Lower leg skin (tissue), 3 donors: ENCODE measurements at regions not wholly inside any gene's neighbourhood (a gene's known extent, or its start where the extent isn't known, plus 50 kb on each side); places are given as distances from the start of the nearest gene placed in this dataset.

Experiments
- CTCF ChIP-seq, 3 donors: fragments of 450-650 bp; IDR thresholded peaks; one replicate each; pipeline ENCODE4 v1.5.1; 2016; ENCODE audit warnings: antibody characterized with exemption in 3 of 3, mild to moderate bottlenecking in 3 of 3, moderate library complexity in 2 of 3
- POLR2A ChIP-seq, 2 donors: fragments of 450-650 bp; IDR thresholded peaks; one replicate each; pipeline ENCODE4 v1.6.1; 2016 to 2017; ENCODE audit warnings: antibody characterized with exemption in 2 of 2, mild to moderate bottlenecking in 1 of 2, moderate library complexity in 1 of 2

GRCh38 chr13:74973935-74974879, 507.8 kb downstream of the TBC1D4 start:
- TF ChIP-seq CTCF (IDR thresholded peaks at IDR 0.05) (no peak), POLR2A (IDR thresholded peaks at IDR 0.05) (no peak)
